PFSK-1 (cell line): ENCODE measurements at regions not wholly inside any gene's neighbourhood (a gene's known extent, or its start where the extent isn't known, plus 50 kb on each side); places are given as distances from the start of the nearest gene placed in this dataset.
A peak's percentile ranks its signal among the peaks of the same experiment; 100 is the strongest.

Experiments
- FOXP2 ChIP-seq: optimal IDR thresholded peaks from 2 replicates; pipeline ENCODE3; 2011; ENCODE audit warnings: borderline replicate concordance, control low read depth, inconsistent platforms; ENCODE audit not compliant: insufficient read depth; ENCODE audit errors: extremely low read length, extremely low read depth
- POLR2AphosphoS5 ChIP-seq: IDR thresholded peaks from 2 replicates; pipeline ENCODE4 v1.6.1; 2012; ENCODE audit warnings: low read depth, mild to moderate bottlenecking, control low read depth, low read length, moderate library complexity
- REST ChIP-seq, 2 experiments: IDR thresholded peaks; 2 replicates each; pipeline versions ENCODE4 v1.6.1 to v1.8.0; 2011 to 2012; ENCODE audit warnings: low read depth in 2 of 2, low read length in 2 of 2, control low read depth in 1 of 2, inconsistent platforms in 1 of 2, mild to moderate bottlenecking in 1 of 2, moderate library complexity in 1 of 2; ENCODE audit not compliant: insufficient read depth in 1 of 2
- SIN3A ChIP-seq: IDR thresholded peaks from 2 replicates; pipeline ENCODE4 v1.6.1; 2012; ENCODE audit warnings: mild to moderate bottlenecking, low read length, moderate library complexity, borderline replicate concordance; ENCODE audit not compliant: insufficient read depth
- TAF1 ChIP-seq: IDR thresholded peaks from 2 replicates; pipeline ENCODE4 v1.6.1; 2012; ENCODE audit warnings: low read length, control low read depth, borderline replicate concordance; ENCODE audit not compliant: insufficient read depth

DNA sequence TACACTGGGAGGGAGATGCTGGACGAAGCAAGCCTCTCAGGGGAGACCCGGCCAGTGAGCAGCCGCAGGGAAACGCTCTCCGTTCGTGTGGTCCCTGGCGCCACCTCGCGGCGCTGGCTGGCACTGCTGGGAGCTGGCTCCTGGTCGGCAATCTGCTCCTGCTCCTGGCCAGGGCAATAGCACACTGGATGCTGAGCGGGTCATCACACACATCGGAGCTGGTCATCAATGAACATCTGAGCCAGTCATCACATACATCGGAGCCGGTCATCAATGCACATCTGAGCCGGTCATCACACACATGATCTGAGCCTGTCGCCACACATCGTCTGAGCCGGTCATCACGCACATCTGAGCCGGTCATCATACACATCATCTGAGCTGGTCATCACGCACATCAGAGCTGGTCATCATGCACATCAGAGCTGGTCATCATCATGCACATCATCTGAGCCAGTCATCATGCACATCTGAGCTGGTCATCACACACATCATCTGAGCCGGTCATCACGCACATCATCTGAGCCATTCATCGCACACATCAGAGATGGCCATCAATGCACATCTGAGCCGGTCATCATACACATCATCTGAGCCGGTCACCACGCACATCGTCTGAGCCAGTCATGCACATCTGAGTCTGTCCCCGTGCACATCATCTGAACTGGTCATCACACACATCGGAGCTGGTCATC is 217.3 kb downstream of the RBFOX3 start:
- TF ChIP-seq REST (IDR thresholded peaks at IDR 0.05; ENCODE audit: insufficient read depth in 1 of 2, low read depth in 2 of 2, low read length in 2 of 2) (no peak), FOXP2 (peak; percentile 53)

DNA sequence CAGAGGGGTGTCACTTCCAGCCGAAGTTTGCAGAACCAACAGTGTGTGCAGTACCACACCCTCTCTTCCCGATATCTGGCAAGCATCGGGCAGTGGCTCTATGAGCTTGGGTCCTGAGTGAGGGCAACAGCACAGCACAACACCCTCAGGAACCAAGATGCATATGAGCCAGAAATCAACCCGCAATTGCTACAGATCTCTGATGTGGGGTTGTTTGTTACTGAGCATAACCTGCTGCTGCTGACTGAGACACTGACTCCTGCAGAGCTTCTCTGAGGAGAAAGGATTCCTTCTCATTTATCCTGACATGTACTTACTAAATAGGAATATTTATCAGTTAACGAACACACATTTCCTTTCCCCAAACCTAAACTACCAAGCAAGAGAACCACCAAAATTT is 218.3 kb downstream of the RBFOX3 start:
- TF ChIP-seq TAF1 (no peak), POLR2AphosphoS5 (no peak), SIN3A (no peak), REST (IDR thresholded peaks at IDR 0.05; ENCODE audit: insufficient read depth in 1 of 2, low read depth in 2 of 2, low read length in 2 of 2) (no peak)

GRCh38 chr17:79391376-79392233 is 219.2 kb downstream of the RBFOX3 start:
- TF ChIP-seq FOXP2 = no peak
- no peak for TF ChIP-seq REST (IDR thresholded peaks at IDR 0.05; ENCODE audit: insufficient read depth in 1 of 2, low read depth in 2 of 2, low read length in 2 of 2)
- TF ChIP-seq SIN3A = no peak
- no peak for TF ChIP-seq TAF1
- no peak for TF ChIP-seq POLR2AphosphoS5

- no peak for TF ChIP-seq POLR2AphosphoS5
- TF ChIP-seq SIN3A = no peak
- no peak for TF ChIP-seq FOXP2
- TF ChIP-seq REST (IDR thresholded peaks at IDR 0.05; ENCODE audit: insufficient read depth in 1 of 2, low read depth in 2 of 2, low read length in 2 of 2) = no peak
- no peak for TF ChIP-seq TAF1
These were observed 221.0 kb downstream of the RBFOX3 start for GRCh38 chr17:79389896-79390295.
